K562 (cell line): ENCODE measurements at regions not wholly inside any gene's neighbourhood (a gene's known extent, or its start where the extent isn't known, plus 50 kb on each side); places are given as distances from the start of the nearest gene placed in this dataset.

Experiments
- ATAC-seq: fragments of 200-7000 bp; cut with Tn5 transposase; 3 replicates; pipeline ENCODE4 v1.9.1; 2020; ENCODE audit warnings: moderate library complexity
- BruUV-seq: library from RNA; stranded (reverse); fragments of 400-500 nt; replicated peaks from 2 replicates; lab custom pipeline; 2021; lab: Mats Ljungman, UMichigan
- CTCF ChIA-PET: fragments of 300-600 bp; formaldehyde crosslinking; extraction: SDS; loops from one replicate; lab custom pipeline; 2021; ENCODE audit warnings: low intra/inter-chr PET ratio; lab: Yijun Ruan, JAX
- POLR2A ChIA-PET: fragments of 300-600, 350-650 bp; sonication (Branson Sonifier 250); formaldehyde crosslinking; extraction: SDS; loops from one replicate; lab custom pipeline; 2021; ENCODE audit warnings: antibody characterized with exemption, inconsistent platforms; lab: Yijun Ruan, JAX
- DNase-seq, 4 experiments: peaks; one replicate each; pipeline versions ENCODE4 v3.0.0 to v3.0.0-alpha.2; 2011 to 2018; ENCODE audit warnings: low spot score in 3 of 4, mixed read lengths in 3 of 4; ENCODE audit errors: extremely low read depth in 1 of 4
- FAIRE-seq: peaks from 2 replicates; lab custom pipeline; 2011; peaks lifted over from hg19 to GRCh38; lab: Jason Lieb, UNC
- H2AFZ ChIP-seq: 2 replicates; pipeline ENCODE4 v1.6.0; 2011; ENCODE audit warnings: low read depth, low read length, control low read depth, inconsistent platforms
- H3K27ac ChIP-seq: fragments of 200-600 bp; 3 replicates; pipeline ENCODE4 v1.8.0; 2011; ENCODE audit warnings: low read depth, mild to moderate bottlenecking, control low read depth, inconsistent platforms, low read length, moderate library complexity, mixed read lengths; ENCODE audit errors: extremely low read depth
- H3K27me3 ChIP-seq, 2 experiments: fragments of 300-600 bp in 1 of 2; 2 replicates in 1 of 2; 3 replicates in 1 of 2; pipeline versions ENCODE4 v1.6.0 to v1.8.0; 2011; ENCODE audit warnings: inconsistent platforms in 2 of 2, low read length in 2 of 2, mild to moderate bottlenecking in 1 of 2, mixed read lengths in 1 of 2, moderate library complexity in 1 of 2; ENCODE audit not compliant: control insufficient read depth in 2 of 2, insufficient read depth in 2 of 2
- H3K36me3 ChIP-seq: fragments of 300-600 bp; 3 replicates; pipeline ENCODE4 v1.8.0; 2011; ENCODE audit warnings: mild to moderate bottlenecking, low read length, inconsistent platforms; ENCODE audit not compliant: control insufficient read depth, insufficient read depth
- H3K4me1 ChIP-seq, 2 experiments: fragments of 200-600 bp in 1 of 2; replicated peaks in 1 of 2; 2 replicates in 1 of 2; 3 replicates in 1 of 2; pipeline versions ENCODE4 v1.5.1 to v1.8.0; 2011; ENCODE audit warnings: inconsistent platforms in 2 of 2, low read length in 2 of 2, mild to moderate bottlenecking in 1 of 2, mixed read lengths in 1 of 2, moderate library complexity in 1 of 2; ENCODE audit not compliant: control insufficient read depth in 2 of 2, insufficient read depth in 2 of 2
- H3K4me2 ChIP-seq: 2 replicates; pipeline ENCODE4 v1.6.1; 2011; ENCODE audit warnings: low read length, control low read depth, inconsistent platforms, mixed read lengths; ENCODE audit not compliant: insufficient read depth
- H3K4me3 ChIP-seq: fragments of 200-600 bp; sonication (generic), shearing (Covaris generic); 2 replicates; pipeline ENCODE4 v1.5.1; 2016; ENCODE audit warnings: control low read depth, inconsistent platforms
- H3K79me2 ChIP-seq: fragments of 200-600 bp; 3 replicates; pipeline ENCODE4 v1.8.0; 2011; ENCODE audit warnings: low read length, inconsistent platforms; ENCODE audit not compliant: control insufficient read depth, insufficient read depth
- H3K9ac ChIP-seq, 2 experiments: 2 replicates each; pipeline versions ENCODE4 v1.6.0 to v1.6.1; 2011; ENCODE audit warnings: low read depth in 2 of 2, low read length in 2 of 2, control low read depth in 1 of 2, inconsistent platforms in 1 of 2, mild to moderate bottlenecking in 1 of 2, mixed read lengths in 1 of 2; ENCODE audit not compliant: insufficient read depth in 1 of 2
- H3K9me1 ChIP-seq: one replicate; pipeline ENCODE4 v1.6.0; 2011; ENCODE audit warnings: inconsistent platforms, mild to moderate bottlenecking, low read length, moderate library complexity; ENCODE audit not compliant: control insufficient read depth, insufficient read depth
- H3K9me3 ChIP-seq: replicated peaks from 2 replicates; pipeline ENCODE4 v1.5.1; 2011; ENCODE audit warnings: low read depth, low read length, inconsistent platforms; ENCODE audit not compliant: control insufficient read depth, insufficient read depth
- H4K20me1 ChIP-seq: replicated peaks from 2 replicates; pipeline ENCODE4 v1.6.1; 2011; ENCODE audit warnings: low read length, inconsistent platforms, mixed read lengths; ENCODE audit not compliant: control insufficient read depth, insufficient read depth
- CHD7 ChIP-seq: fragments of 200-600 bp; sonication (generic); IDR thresholded peaks from one replicate; pipeline ENCODE4 v1.6.1; 2012; ENCODE audit warnings: mild to moderate bottlenecking, low read depth, low read length, inconsistent platforms
- EGR1 ChIP-seq: fragments of 450-650 bp; conservative IDR thresholded peaks from 2 replicates; pipeline ENCODE4 v1.6.1; 2017; ENCODE audit warnings: mild to moderate bottlenecking
- ZNF239 ChIP-seq: fragments of 250-450 bp; sonication (Bioruptor Pico); IDR thresholded peaks from 2 replicates; pipeline ENCODE4 v1.4.0; 2020; ENCODE audit warnings: mild to moderate bottlenecking
- WGBS: fragments of 100-300 bp; shearing (Covaris generic); methylation state at CpG from one replicate; pipeline ENCODE4 v1.1.6; 2016; ENCODE audit warnings: low coverage, mixed read lengths; ENCODE audit not compliant: insufficient coverage; ENCODE audit errors: missing lambda C conversion rate; 5-methylcytosine and 5-hydroxymethylcytosine counted together
- in situ Hi-C: fragments of 300-500 bp; cut with MboI; formaldehyde crosslinking; loops from 4 replicates; pipeline ENCODE4 v1.15.0; 2018; ENCODE audit warnings: inconsistent platforms, mixed read lengths
- intact Hi-C: fragments of 100-400 bp; cut with micrococcal nuclease; formaldehyde crosslinking; loops from 2 replicates; pipeline ENCODE4 v1.14.2; 2022

GRCh38 chr10:78173360-78174015, 139.8 kb downstream of the RPS24 start:
- ATAC-seq = no peak
- H4K20me1 ChIP-seq = no peaks in the 10 kb centered on the region
- no peaks in the 10 kb centered on the region for H3K9me3 ChIP-seq
- H3K4me2 ChIP-seq = no peak overlapping the region
- no peaks in the 10 kb centered on the region for H3K36me3 ChIP-seq
- DNase-seq = no peak
- FAIRE-seq = peak; percentile 44
- H3K79me2 ChIP-seq = no peaks in the 10 kb centered on the region
- H2AFZ ChIP-seq = no peak overlapping the region
- H3K9ac ChIP-seq = no peak overlapping the region
- WGBS = 0% methylated on average over 6 of the region's 6 CpGs
- no peaks in the 10 kb centered on the region; a peak in 1 of 5 replicates for H3K4me1 ChIP-seq
- peaks cover 32 to 52% of the 10 kb centered on the region in 2 experiments for H3K27me3 ChIP-seq
- intact Hi-C loops = no loop called here
- in situ Hi-C loops = no loop called here
- no peak overlapping the region for H3K27ac ChIP-seq
- TF ChIP-seq ZNF239 (CRISPR knock-in tag) (no peak), EGR1 (peak; percentile 30; the same call in 1 of the 2 replicates)
- H3K9me1 ChIP-seq = no peaks in the 10 kb centered on the region
- no peak overlapping the region for H3K4me3 ChIP-seq
- BruUV-seq = no TSS peak
- CTCF ChIA-PET = no interaction called here
- POLR2A ChIA-PET = interaction anchor here (0.7 kb wide), 2 partner anchors 13 to 31 kb away, joined by 3 to 4 read pairs; no protein-coding TSS in a partner anchor

- H3K79me2 ChIP-seq = no peaks in the 10 kb centered on the region
- CTCF ChIA-PET = no interaction called here
- no peak overlapping the region for H2AFZ ChIP-seq
- H3K36me3 ChIP-seq = no peaks in the 10 kb centered on the region
- no peak for TF ChIP-seq CHD7
- H3K4me2 ChIP-seq = no peak overlapping the region
- POLR2A ChIA-PET = interaction anchor here (1.5 kb wide), 1 partner anchor 10 kb away, joined by 4 read pairs; no protein-coding TSS in a partner anchor
- WGBS = 1% methylated on average over 5 of the region's 5 CpGs
- BruUV-seq = no TSS peak
- FAIRE-seq (no peak), DNase-seq (no peak), ATAC-seq (no peak)
- no peak overlapping the region for H3K4me3 ChIP-seq
- H3K27ac ChIP-seq = no peak overlapping the region
- intact Hi-C loops (no loop called here), in situ Hi-C loops (no loop called here)
- no peaks in the 10 kb centered on the region; a peak in 1 of 5 replicates for H3K4me1 ChIP-seq
- H3K27me3 ChIP-seq = peaks cover 43 to 71% of the 10 kb centered on the region in 2 experiments
- H3K9me3 ChIP-seq = no peaks in the 10 kb centered on the region
- H3K9ac ChIP-seq = no peak overlapping the region
- H4K20me1 ChIP-seq = peaks cover 13% of the 10 kb centered on the region
- H3K9me1 ChIP-seq = no peaks in the 10 kb centered on the region
Observed at GRCh38 chr10:78175444-78176015, 141.9 kb downstream of the RPS24 start.
